Loucy (cell line): ENCODE measurements at regions not wholly inside any gene's neighbourhood (a gene's known extent, or its start where the extent isn't known, plus 50 kb on each side); places are given as distances from the start of the nearest gene placed in this dataset.

ENCODE experiments used
- H2AFZ ChIP-seq: fragments of 200-600 bp; sonication (generic); 2 replicates; pipeline ENCODE4 v1.6.0; 2016; ENCODE audit warnings: antibody characterized with exemption, mild to moderate bottlenecking, low read length, moderate library complexity
- H3F3A ChIP-seq: fragments of 200-600 bp; 2 replicates; pipeline ENCODE4 v1.6.0; 2016; ENCODE audit warnings: antibody characterized with exemption, low read depth, mild to moderate bottlenecking
- H3K27me3 ChIP-seq: fragments of 200-600 bp; sonication (generic); 2 replicates; pipeline ENCODE4 v1.6.1; 2014; ENCODE audit warnings: low read length, mild to moderate bottlenecking; ENCODE audit not compliant: insufficient read depth, poor library complexity, severe bottlenecking
- H3K36me3 ChIP-seq: fragments of 200-600 bp; sonication (generic); 2 replicates; pipeline ENCODE4 v1.6.1; 2016; ENCODE audit warnings: low read length; ENCODE audit not compliant: insufficient read depth
- H3K4me1 ChIP-seq: fragments of 200-600 bp; sonication (generic); 2 replicates; pipeline ENCODE4 v1.5.1; 2014; ENCODE audit warnings: low read length, mild to moderate bottlenecking; ENCODE audit not compliant: insufficient read depth, poor library complexity, severe bottlenecking
- H3K4me2 ChIP-seq: fragments of 200-600 bp; sonication (generic); 2 replicates; pipeline ENCODE4 v1.6.0; 2014; ENCODE audit warnings: antibody characterized with exemption, low read length, low read depth, mild to moderate bottlenecking; ENCODE audit not compliant: poor library complexity, severe bottlenecking
- H3K4me3 ChIP-seq: fragments of 200-600 bp; sonication (generic); 2 replicates; pipeline ENCODE4 v1.5.1; 2014; ENCODE audit warnings: low read length, mild to moderate bottlenecking, mixed read lengths; ENCODE audit not compliant: poor library complexity, severe bottlenecking
- H3K79me2 ChIP-seq: fragments of 200-600 bp; sonication (generic); 2 replicates; pipeline ENCODE4 v1.6.1; 2014; ENCODE audit warnings: low read length; ENCODE audit not compliant: insufficient read depth
- H3K9ac ChIP-seq: fragments of 200-600 bp; sonication (generic); 2 replicates; pipeline ENCODE4 v1.6.0; 2014; ENCODE audit warnings: mild to moderate bottlenecking, low read depth, low read length, moderate library complexity; ENCODE audit not compliant: poor library complexity, severe bottlenecking
- H3K9me2 ChIP-seq: fragments of 200-600 bp; sonication (generic); replicated peaks from 2 replicates; pipeline ENCODE4 v1.6.1; 2016; ENCODE audit warnings: low read depth, low read length, mixed read lengths
- H3K9me3 ChIP-seq: fragments of 200-600 bp; sonication (generic); 2 replicates; pipeline ENCODE4 v1.6.1; 2014; ENCODE audit warnings: mild to moderate bottlenecking, antibody characterized with exemption, low read length, low read depth; ENCODE audit not compliant: insufficient read depth
- H4K20me1 ChIP-seq: fragments of 200-600 bp; sonication (generic); 2 replicates; pipeline ENCODE4 v1.6.0; 2014; ENCODE audit warnings: antibody characterized with exemption, low read length, mild to moderate bottlenecking; ENCODE audit not compliant: insufficient read depth, poor library complexity, severe bottlenecking
- CTCF ChIP-seq: fragments of 200-600 bp; sonication (generic); conservative IDR thresholded peaks from 2 replicates; pipeline ENCODE4 v1.5.1; 2014; ENCODE audit warnings: mild to moderate bottlenecking, antibody characterized with exemption, low read length
- EZH2phosphoT487 ChIP-seq: fragments of 200-600 bp; IDR thresholded peaks from 2 replicates; pipeline ENCODE4 v1.6.1; 2018; ENCODE audit warnings: antibody characterized with exemption, mild to moderate bottlenecking, moderate library complexity, borderline replicate concordance

GRCh38 chr6:12621754-12622153, 94.8 kb upstream of the PHACTR1 start:
- H3K9me3 ChIP-seq: no peaks in the 10 kb centered on the region
- H3K9me2 ChIP-seq: no peaks in the 10 kb centered on the region
- TF ChIP-seq EZH2phosphoT487 (no peak), CTCF (no peak)
- no peak overlapping the region for H2AFZ ChIP-seq
- H3K27me3 ChIP-seq: no peaks in the 10 kb centered on the region
- H4K20me1 ChIP-seq: no peaks in the 10 kb centered on the region
- H3K4me3 ChIP-seq: no peak overlapping the region
- no peaks in the 10 kb centered on the region for H3K79me2 ChIP-seq
- H3K4me2 ChIP-seq: no peak overlapping the region
- H3F3A ChIP-seq: no peaks in the 10 kb centered on the region
- H3K9ac ChIP-seq: no peak overlapping the region
- H3K4me1 ChIP-seq: no peaks in the 10 kb centered on the region
- H3K36me3 ChIP-seq: no peaks in the 10 kb centered on the region

- Histone ChIP-seq H3K9me2 (no peaks in the 10 kb centered on the region), H3K36me3 (no peaks in the 10 kb centered on the region), H3K9me3 (no peaks in the 10 kb centered on the region), H3K9ac (no peak overlapping the region), H3K79me2 (no peaks in the 10 kb centered on the region), H3F3A (no peaks in the 10 kb centered on the region), H3K4me2 (no peak overlapping the region), H2AFZ (no peak overlapping the region), H3K27me3 (no peaks in the 10 kb centered on the region), H3K4me1 (no peaks in the 10 kb centered on the region), H3K4me3 (no peak overlapping the region), H4K20me1 (no peaks in the 10 kb centered on the region)
- TF ChIP-seq EZH2phosphoT487 (no peak), CTCF (no peak)
Measured at GRCh38 chr6:12622566-12622965, 94.0 kb upstream of the PHACTR1 start.

- Histone ChIP-seq H3K36me3 (no peaks in the 10 kb centered on the region), H3K4me1 (no peaks in the 10 kb centered on the region), H4K20me1 (no peaks in the 10 kb centered on the region), H3K9me2 (no peaks in the 10 kb centered on the region), H3K4me2 (no peak overlapping the region), H3K79me2 (no peaks in the 10 kb centered on the region), H3K4me3 (no peak overlapping the region), H3K9ac (no peak overlapping the region), H3K9me3 (no peaks in the 10 kb centered on the region), H3K27me3 (no peaks in the 10 kb centered on the region), H3F3A (no peaks in the 10 kb centered on the region), H2AFZ (no peak overlapping the region)
- TF ChIP-seq EZH2phosphoT487 (no peak), CTCF (no peak)
Measured at GRCh38 chr6:12624142-12624837, 92.3 kb upstream of the PHACTR1 start.
